NCI-H748 (cell line): ENCODE measurements at regions not wholly inside any gene's neighbourhood (a gene's known extent, or its start where the extent isn't known, plus 50 kb on each side); places are given as distances from the start of the nearest gene placed in this dataset.
"Not testable (repeated sequence)": the region's sequence is repeated elsewhere in the genome, so short reads cannot be mapped to it uniquely, and the experiment has no call there.

ENCODE experiments used
- DNase-seq: peaks from one replicate; lab custom pipeline; 2025; ENCODE audit not compliant: unreplicated experiment; lab: John Stamatoyannopoulos, UW

DNA sequence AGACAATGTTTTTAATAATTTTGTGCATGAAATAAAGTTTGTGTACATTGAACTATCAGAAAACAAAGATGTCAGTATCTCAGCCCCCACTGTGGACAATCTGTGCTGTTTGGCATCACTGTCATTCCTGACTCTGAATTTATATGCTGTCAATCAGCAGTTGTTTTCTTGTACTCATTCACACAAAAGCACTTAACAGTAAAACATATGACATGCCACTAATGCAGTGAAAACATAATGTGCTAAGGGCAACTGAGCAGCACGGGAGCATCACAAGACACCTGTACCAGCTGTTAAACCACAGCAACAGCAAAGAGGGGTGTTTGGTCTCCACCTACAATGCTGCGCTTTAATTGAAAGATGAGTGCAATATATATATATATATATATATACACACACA lies 647.8 kb upstream of the SLC35B3 start:
- peak; percentile 77 for DNase-seq

DNA sequence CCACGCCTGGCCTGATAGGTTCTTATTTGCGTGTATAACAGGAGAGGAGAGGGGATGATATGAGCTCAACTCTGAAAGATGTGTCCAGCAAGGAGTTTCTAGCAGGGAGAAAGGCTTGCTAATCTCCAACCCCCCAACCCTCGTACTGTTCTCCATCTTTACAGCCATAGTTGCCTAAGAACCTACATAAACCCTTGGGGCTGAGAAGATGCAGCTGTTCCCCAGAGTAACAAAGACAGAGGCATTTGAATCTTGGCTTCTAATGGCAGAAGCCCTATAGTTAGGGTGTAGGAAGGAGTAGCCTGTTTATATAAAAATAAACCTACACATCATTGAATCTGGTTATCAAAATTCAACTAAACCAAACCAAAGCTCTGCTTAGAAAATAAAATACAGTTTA lies 631.4 kb upstream of the SLC35B3 start:
- no peak for DNase-seq

DNA sequence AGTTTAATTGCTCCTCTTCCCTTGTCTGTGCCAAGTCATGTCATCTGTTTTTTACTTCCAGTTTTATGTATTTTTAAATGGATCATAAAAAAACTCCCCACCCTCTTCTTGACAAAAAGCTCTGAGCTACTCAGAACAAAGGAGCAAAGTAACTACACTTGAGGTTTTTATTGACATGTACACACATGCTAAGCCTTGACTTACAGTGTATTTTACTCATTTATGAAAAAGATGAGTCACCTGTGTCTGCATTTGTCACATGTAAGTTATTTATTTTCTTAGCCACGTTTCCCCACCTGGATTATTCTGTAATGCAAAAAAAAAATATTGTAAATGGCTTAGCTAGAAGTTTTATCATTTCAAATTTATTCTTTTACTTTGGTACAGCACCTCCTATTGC lies 628.8 kb upstream of the SLC35B3 start:
- DNase-seq, result peak; percentile 89

DNA sequence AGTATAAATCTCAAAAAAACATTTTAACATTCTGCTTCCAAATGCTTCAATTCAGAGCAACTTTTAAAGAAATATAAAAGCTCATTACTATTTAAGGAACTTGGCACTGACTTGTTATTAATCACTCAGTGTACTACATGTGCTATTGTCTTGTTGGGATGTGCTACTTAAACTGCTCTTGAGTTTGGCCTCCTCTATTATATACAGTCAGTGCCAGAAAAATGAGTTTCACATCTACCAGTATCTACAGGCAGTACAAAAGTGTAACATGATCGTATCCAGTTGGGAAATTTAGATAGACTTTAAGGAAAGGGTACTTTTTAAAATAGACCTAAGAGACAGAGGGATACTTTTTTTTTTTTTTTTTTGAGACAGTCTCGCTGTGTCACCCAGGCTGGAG lies 627.3 kb upstream of the SLC35B3 start:
- no peak for DNase-seq

DNA sequence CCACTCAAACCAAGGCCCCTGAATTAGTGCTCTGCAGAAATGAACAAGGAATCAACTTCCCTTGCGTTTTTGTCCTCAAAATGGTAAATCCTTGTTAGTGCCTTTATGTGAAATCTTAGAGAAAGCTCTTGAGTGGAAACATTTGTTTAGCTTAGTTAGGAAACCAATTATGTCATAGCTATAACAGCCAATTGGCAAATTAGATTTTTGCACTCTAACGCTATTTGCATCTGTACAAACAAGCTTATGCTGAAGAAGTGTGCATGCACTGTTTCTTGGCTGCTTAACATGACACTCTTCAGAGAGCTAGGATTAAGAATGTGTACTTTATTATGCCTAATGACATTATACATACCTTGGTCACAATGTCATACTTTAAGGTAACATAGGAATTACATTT lies 622.6 kb upstream of the SLC35B3 start:
- no peak for DNase-seq

DNA sequence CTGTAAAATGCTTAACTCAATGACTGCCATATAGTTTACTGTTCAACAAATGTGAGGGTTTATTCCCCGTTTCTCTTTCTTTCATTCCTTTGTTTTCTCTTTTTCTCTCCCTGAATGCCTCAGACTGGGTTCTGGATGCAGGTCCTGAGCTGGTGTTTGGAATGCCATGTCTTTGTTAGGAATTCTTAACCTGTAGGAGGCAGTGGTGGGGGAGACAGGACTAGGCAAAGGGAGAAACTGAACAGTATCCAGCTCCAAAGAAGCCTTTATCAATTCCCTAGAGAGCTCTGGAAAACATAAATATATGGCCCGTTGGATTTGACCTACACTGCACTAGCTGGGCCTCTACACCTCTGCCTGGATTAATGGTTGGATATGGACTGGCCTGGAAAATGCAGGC lies 621.2 kb upstream of the SLC35B3 start:
- no peak for DNase-seq

DNA sequence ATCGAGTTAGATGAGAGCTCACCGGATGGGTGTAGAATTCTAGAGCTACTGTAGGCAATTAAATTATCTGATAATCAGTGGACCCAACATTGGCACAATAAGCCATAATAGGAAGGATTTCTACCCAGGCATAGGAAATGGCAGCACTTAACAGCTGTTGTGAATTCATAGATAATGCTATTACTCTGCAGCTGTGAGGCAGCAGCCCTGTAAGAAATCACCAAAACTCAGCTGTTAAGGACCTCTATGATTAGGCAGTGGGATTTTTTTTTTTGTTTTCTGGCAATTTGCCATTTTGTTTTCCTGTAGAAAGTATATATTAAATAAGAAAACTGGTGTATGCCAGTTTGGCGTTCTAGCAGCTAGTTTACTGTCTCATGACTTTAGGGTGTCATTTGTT lies 609.1 kb upstream of the SLC35B3 start:
- DNase-seq, result no peak

DNA sequence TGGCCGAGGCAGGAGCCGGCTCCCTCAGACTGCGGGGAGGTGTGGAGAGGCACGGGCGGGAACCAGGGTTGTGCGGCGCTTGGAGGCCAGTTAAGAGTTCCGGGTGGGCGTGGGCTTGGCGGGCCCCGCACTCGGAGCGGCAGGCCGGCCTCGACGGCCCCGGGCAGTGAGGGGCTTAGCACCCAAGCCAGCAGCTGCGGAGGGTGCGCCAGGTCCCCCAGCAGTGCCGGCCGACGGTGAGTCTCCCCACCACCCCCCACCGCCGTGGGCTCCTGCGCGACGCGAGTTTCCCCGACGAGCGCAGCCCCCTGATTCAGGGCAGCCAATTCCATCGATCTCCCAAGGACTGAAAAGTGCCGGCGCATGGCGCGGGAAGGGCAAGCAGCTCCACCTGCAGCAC lies 605.4 kb upstream of the SLC35B3 start:
- no peak for DNase-seq

DNA sequence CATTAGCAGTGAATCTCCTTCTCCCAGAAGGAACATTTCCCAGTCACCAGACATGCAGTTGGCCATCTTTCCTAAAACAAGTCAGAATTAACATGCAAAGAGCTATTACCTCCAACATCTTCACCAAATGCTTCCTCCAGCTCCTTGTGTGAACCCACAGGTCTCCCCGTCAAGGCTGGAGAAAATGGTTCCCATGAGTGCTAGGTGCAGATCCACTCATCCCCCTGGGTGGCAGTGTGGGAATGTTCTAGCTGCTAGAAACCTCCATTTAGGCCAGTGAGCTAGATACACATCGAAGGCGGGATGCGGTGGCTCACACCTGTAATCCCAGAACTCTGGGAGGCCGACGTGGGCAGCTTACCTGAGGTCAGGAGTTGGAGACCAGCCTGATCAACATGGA lies 603.9 kb upstream of the SLC35B3 start:
- DNase-seq, result peak; percentile 16

DNA sequence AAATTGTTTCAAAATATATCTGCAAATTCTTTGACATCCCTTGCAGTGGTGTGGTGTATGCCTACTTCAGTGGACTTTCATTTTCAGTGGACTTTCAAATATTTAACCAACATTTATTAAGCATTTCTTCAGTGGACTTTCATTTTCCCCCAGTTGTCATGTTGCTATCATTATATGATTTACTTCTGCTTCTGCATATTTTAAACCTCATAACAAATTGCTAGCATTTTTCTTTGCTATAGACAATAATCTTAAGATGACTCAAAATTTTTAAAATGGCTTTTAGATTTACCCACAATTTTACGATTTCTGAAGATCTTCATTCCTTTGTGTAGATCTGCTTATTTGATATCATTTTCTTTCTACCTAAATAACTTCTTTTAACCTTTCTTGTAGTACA lies 592.7 kb upstream of the SLC35B3 start:
- no peak for DNase-seq

DNA sequence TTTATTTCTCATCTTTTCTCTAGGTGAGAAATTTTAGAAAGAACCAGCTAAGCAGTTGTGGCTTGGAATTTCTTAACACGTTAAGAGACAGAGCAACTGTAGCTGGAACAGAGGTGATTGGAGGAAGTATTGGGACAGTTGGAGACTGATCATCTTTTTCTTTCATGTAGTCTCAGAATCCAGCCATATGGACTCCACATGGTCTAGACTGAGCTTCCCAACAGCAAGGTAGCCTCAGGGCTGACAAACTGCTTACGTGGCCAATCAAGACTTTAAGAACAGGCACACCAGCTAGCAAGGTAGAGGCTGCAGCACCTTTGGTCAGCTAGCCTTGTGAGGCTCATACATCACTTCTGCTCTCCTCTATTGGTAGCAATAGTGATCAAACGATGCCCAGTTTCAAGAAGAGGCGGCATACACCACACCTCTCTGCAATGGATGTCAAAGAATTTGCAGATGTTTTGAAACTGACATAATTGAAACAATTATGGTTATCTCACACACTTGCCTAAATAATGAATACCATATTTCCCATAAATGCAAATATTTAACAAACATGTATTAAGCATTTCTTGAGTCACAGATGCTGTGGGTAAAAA lies 590.5 kb upstream of the SLC35B3 start:
- no peak for DNase-seq

DNA sequence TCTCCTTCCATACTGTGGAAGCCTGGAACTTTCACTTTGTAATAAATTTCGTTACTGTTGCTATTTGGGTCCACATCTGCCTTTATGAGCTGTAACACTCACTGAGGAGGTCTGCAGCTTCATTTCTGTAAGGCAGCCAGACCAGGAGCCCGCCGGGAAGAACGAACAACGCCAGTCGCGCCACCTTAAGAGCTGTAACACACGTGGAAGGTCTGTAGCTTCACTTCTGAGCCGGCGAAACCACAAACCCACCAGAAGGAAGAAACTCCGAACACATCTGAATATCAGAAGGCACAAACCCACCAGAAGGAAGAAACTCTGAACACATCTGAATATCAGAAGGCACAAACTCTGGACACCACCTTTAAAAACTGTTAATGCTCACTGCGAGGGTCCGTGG lies 589.9 kb upstream of the SLC35B3 start:
- no peak for DNase-seq

DNA sequence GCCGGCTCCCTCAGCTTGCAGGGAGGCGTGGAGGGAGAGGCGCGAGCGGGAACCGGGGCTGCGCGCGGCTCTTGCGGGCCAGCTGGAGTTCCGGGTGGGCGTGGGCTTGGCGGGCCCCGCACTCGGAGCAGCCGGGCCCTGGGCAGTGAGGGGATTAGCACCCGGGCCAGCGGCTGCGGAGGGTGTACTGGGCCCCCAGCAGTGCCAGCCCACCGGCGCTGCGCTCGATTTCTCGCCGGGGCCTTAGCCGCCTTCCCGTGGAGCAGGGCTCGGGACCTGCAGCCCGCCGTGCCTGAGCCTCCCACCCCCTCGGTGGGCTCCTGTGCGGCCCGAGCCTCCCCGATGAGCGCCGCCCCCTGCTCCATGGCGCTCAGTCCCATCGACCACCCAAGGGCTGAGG lies 588.9 kb upstream of the SLC35B3 start:
- DNase-seq, result not testable (repeated sequence)

DNA sequence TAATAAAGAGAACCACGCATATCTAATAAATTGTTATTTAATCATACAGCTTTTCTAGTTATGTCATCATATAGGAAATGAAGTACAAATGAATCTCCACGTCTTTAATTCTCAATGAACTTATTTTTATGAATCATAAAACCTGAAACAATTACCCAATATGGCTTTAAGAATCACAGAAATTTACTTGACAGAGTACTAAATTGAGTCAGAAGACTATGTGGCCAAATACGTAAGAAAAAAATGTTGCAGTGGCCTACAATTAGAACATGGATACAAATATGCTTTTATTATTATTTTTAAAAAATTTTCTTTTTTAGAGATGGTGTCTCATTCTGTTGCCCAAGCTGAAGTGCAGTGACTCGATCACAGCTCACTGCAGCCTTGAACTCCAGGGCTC lies 584.7 kb upstream of the SLC35B3 start:
- no peak for DNase-seq

DNA sequence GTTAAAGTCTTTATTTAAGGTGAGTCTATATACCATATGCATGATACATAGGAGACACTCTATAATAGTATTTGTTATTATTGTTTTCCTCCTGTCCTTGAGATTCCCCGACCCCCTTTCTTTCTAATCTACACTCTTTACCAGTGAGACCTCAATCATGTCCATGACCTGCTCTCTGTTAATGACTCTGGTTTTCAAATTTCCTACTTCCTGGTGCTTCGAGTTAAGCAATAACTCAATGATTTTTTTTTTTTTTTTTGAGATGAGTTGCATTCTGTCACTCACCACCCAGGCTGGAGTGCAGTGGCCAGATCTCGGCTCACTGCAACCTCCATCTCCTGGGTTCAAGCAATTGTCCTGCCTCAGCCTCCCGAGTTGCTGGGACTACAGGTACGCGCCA lies 574.6 kb upstream of the SLC35B3 start:
- no peak for DNase-seq

DNA sequence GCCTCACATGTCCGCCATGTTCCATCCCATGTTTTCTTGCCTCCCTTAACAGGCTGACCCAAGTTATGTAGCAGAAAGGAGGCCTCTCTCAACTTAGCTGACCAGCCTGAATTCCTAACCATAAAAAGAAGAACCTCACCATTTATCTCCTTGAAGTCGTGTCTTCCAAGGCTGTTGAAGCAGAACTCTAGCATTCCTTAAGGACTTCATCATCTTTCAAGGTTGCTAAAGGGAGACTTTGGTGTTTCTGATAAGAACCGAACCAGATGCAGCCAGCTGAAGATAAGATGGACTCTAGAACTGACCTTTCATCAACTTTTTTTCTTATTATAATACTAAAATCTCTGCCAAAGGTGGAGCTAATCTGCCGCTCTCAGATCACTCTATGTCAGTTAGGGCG lies 571.7 kb upstream of the SLC35B3 start:
- no peak for DNase-seq

DNA sequence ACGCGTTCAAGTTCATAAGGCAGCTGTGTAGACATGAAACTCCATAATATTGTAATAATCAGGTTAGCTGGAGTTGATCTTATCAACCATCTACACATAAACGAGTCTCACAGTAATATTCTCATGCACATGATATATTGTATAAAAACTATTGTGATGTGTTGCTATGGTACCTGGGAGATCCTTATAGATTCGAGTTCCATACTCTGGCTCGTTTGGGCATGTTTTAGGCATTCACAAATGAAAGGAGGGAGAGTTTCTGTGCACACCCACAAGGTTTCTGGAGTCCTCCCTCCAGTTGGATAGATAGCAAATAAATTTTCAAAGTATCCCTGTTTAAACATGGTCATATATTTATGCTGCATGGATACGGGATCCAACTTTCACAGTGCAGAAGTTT lies 567.5 kb upstream of the SLC35B3 start:
- DNase-seq, result peak; percentile 54

DNA sequence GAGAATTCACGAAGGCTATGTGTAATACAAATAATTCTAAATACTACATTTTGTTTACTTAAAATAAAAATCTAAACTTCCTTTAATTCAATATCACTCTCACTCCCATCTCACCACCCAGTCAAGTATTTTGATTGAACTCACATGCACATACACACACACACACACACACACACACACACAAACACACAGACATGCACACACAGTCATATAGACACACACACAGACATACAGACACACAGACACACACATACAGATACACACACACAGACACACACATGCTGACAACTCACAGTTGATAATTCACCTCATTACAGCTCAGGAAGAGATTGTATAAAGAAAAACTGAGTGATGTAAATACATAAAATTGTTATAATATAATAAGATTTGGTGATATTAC lies 559.8 kb upstream of the SLC35B3 start:
- no peak for DNase-seq

DNA sequence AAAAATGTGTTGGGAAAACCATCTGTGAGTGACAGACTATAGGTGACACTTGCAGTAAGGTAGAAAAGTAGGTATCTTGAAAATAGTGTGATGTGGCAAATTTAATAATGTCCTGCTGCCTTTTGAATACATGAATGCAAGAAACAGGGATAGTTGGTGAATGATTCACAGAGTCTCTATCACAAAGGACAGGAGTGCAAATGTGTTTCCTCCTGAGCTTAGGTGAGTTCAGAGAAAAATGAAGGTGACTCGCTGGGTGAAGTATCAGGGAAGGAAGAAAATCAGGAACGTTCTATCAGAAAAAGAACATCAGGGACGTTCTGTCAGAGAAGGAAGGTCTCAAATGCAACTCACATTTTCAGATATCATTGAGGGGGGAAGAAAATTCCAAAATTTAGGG lies 557.8 kb upstream of the SLC35B3 start:
- no peak for DNase-seq

DNA sequence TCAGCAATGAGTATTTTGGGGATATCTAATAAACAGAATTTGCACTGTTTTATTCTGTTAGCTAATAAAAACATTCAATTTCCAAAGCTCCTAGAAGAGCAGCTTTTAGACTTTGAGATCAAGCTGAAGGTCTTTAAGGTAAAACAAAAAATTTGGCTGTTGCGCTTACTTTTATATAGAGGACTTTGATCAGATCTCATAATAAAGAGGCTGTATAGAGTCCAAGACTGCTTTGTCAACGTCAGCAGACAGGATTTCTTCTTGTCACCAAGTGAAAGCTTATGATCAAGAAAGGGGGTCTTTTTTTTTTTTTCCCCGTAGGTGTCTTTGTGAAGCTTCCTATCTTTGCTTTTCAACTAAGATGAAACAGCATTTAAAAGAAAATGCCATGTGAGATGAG lies 556.5 kb upstream of the SLC35B3 start:
- DNase-seq, result no peak

DNA sequence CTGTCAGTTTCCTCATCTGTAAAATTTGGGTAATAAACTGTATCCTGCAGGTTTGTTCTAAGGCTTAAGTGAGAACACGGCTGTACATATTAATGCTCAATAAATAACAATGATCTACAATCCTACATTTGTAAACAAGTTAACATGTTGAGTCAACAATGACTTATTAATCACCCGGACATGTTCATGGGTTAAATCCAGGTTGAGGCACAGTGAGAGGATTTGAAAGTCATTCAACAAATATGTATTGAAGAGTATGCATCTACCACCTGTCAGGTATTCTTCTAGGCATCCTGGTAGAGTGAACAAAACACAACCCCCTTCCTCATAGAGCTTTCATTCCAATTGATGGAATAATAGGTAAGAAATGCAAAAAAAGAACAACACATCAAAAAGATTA lies 554.7 kb upstream of the SLC35B3 start:
- no peak for DNase-seq

DNA sequence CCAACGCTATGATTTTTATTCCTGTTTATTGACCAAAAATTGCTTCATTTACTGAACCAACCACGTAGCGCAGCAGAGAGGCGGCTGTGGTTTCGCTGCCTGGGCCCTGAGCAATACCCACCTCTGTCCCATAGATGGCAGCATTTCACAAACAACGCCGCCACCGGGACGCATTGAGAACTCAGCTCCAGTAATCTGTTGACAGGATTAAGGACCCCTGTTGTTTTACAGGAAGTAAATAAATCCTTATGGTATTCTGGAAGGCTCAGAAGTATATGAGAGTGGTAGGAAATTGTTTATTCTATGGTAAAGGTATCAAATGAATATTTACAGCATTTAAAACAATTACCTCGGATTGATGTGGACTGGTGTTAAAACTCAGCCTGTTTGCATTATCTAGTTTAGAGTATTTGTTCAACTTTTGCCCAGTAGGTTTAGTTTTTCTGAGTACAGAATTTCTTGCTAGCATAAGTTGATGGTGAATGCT lies 547.9 kb upstream of the SLC35B3 start:
- DNase-seq, result peak; percentile 90

DNA sequence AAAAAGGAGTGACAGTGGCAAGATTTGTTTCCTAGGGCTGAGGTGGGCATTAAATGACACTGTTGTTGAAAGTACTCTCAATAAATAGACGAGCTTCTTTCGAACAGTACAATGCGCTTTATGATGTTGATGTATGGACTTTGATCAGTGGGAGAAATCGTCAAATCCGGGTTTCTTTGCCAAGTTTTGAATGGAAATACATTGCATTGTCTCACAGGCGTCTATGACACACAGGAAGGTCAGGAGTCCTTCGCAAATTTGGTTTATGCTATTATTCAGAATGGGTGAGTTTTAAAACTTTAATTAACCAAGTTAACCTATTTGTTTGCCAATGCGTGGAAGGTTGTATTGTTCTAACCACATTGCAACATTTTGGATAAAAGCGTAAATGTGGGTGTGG lies 547.3 kb upstream of the SLC35B3 start:
- no peak for DNase-seq

DNA sequence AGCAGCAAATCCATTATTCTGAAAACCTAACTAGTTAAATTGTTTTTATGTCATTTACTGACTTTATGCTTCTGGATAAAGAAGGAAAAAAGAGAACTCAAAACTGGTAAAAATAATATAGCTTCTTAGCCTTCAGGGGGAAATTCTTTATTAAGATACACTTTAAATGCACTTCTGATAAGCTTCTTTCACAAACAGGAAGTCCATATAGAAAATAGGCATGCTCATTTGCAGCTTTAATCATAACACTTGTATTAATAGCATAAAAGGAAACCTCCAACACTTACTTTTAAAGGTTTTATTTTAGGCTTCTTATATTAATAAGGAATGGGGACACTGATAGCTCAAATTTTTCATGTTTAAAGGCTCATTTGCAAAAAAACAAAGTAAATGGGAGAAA lies 538.0 kb upstream of the SLC35B3 start:
- no peak for DNase-seq
